HepG2 (cell line): ENCODE measurements at regions not wholly inside any gene's neighbourhood (a gene's known extent, or its start where the extent isn't known, plus 50 kb on each side); places are given as distances from the start of the nearest gene placed in this dataset.

Experiments used
- ATAC-seq: fragments of 200-7000 bp; cut with Tn5 transposase; 3 replicates; pipeline ENCODE4 v1.9.1; 2020; ENCODE audit warnings: mild to moderate bottlenecking, moderate library complexity
- BruUV-seq: library from RNA; stranded (reverse); fragments of 400-500 nt; replicated peaks from 2 replicates; lab custom pipeline; 2021; lab: Mats Ljungman, UMichigan
- CTCF ChIA-PET: fragments of 300-600 bp; formaldehyde crosslinking; extraction: SDS; loops from one replicate; lab custom pipeline; 2021; ENCODE audit warnings: low total read pairs, inconsistent platforms, low intra/inter-chr PET ratio; lab: Yijun Ruan, JAX
- POLR2A ChIA-PET: fragments of 350-600 bp; sonication (Branson Sonifier 250); formaldehyde crosslinking; loops from one replicate; lab custom pipeline; 2020; ENCODE audit warnings: antibody characterized with exemption, inconsistent platforms; lab: Yijun Ruan, JAX
- DNase-seq: peaks from one replicate; pipeline ENCODE4 v3.0.0-alpha.2; 2015; ENCODE audit warnings: low spot score
- FAIRE-seq: peaks from 3 replicates; lab custom pipeline; 2011; peaks lifted over from hg19 to GRCh38; lab: Jason Lieb, UNC
- H2AFZ ChIP-seq: one replicate; pipeline ENCODE4 v1.6.1; 2011; ENCODE audit warnings: low read length, inconsistent platforms
- H3K27ac ChIP-seq: fragments of 300-600 bp; 3 replicates; pipeline ENCODE4 v1.8.0; 2011; ENCODE audit warnings: mixed run types, mild to moderate bottlenecking, mixed read lengths, low read length, inconsistent platforms; ENCODE audit not compliant: insufficient read depth; ENCODE audit errors: extremely low read length
- H3K27me3 ChIP-seq, 2 experiments: fragments of 200-600 bp in 1 of 2; 2 replicates in 1 of 2; 3 replicates in 1 of 2; pipeline versions ENCODE4 v1.6.0 to v1.8.0; 2011; ENCODE audit warnings: low read length in 2 of 2, mild to moderate bottlenecking in 2 of 2, moderate library complexity in 2 of 2, inconsistent platforms in 1 of 2; ENCODE audit not compliant: insufficient read depth in 2 of 2, control insufficient read depth in 1 of 2
- H3K36me3 ChIP-seq, 2 experiments: fragments of 200-600 bp in 1 of 2; replicated peaks in 1 of 2; 2 replicates in 1 of 2; 3 replicates in 1 of 2; pipeline versions ENCODE4 v1.5.1 to v1.8.0; 2011; ENCODE audit warnings: low read length in 2 of 2, inconsistent platforms in 1 of 2; ENCODE audit not compliant: insufficient read depth in 2 of 2, control insufficient read depth in 1 of 2
- H3K4me1 ChIP-seq: 2 replicates; pipeline ENCODE4 v1.5.1; 2012; ENCODE audit warnings: low read length, inconsistent platforms; ENCODE audit not compliant: insufficient read depth
- H3K4me2 ChIP-seq: 2 replicates; pipeline ENCODE4 v1.6.0; 2011; ENCODE audit warnings: low read depth, low read length, inconsistent platforms
- H3K4me3 ChIP-seq, 3 experiments: fragments of 200-600 bp in 1 of 3; sonication (generic), shearing (Covaris generic) in 1 of 3; replicated peaks in 1 of 3; 2 replicates each; pipeline ENCODE4 v1.5.1; 2011 to 2016; ENCODE audit warnings: low read length in 3 of 3, inconsistent platforms in 2 of 3, low read depth in 2 of 3, mild to moderate bottlenecking in 2 of 3, control low read depth in 1 of 3, mixed read lengths in 1 of 3; ENCODE audit not compliant: insufficient read depth in 1 of 3
- H3K79me2 ChIP-seq: one replicate; pipeline ENCODE4 v1.6.1; 2011; ENCODE audit warnings: low read length, inconsistent platforms; ENCODE audit not compliant: insufficient read depth
- H3K9ac ChIP-seq: 2 replicates; pipeline ENCODE4 v1.6.0; 2011; ENCODE audit warnings: mild to moderate bottlenecking, low read depth, low read length, inconsistent platforms; ENCODE audit not compliant: insufficient read depth
- H3K9me3 ChIP-seq: 2 replicates; pipeline ENCODE4 v1.5.1; 2012; ENCODE audit warnings: mild to moderate bottlenecking, low read length
- H4K20me1 ChIP-seq: 2 replicates; pipeline ENCODE4 v1.6.0; 2011; ENCODE audit warnings: inconsistent platforms, mild to moderate bottlenecking, low read length, moderate library complexity; ENCODE audit not compliant: insufficient read depth
- CBX5 ChIP-seq: sonication (generic); formaldehyde crosslinking; IDR thresholded peaks from 2 replicates; pipeline ENCODE4 v1.4.0; 2020; ENCODE audit warnings: missing genetic modification reagents, borderline replicate concordance
- GABPA ChIP-seq, 2 experiments: IDR thresholded peaks; 2 replicates each; pipeline ENCODE4 v1.6.1; 2011 to 2016; ENCODE audit warnings: low read depth in 2 of 2, low read length in 1 of 2, missing biosample characterization in 1 of 2, missing genetic modification characterization in 1 of 2
- IRF2 ChIP-seq: IDR thresholded peaks from 2 replicates; pipeline ENCODE4 v1.6.1; 2018; ENCODE audit warnings: missing genetic modification reagents, missing compliant biosample characterization
- MEF2D ChIP-seq: sonication (generic); formaldehyde crosslinking; IDR thresholded peaks from 2 replicates; pipeline ENCODE4 v1.5.1; 2020; ENCODE audit warnings: mild to moderate bottlenecking, missing genetic modification reagents
- NCOA5 ChIP-seq: sonication (generic); formaldehyde crosslinking; IDR thresholded peaks from 2 replicates; pipeline ENCODE4 v1.4.0; 2020; ENCODE audit warnings: missing genetic modification reagents
- SRF ChIP-seq: IDR thresholded peaks from 2 replicates; pipeline ENCODE4 v1.6.1; 2011; ENCODE audit warnings: mild to moderate bottlenecking, low read depth, low read length, moderate library complexity
- STAG1 ChIP-seq: sonication (generic); formaldehyde crosslinking; IDR thresholded peaks from 2 replicates; pipeline ENCODE4 v1.4.0; 2020; ENCODE audit warnings: missing genetic modification reagents
- STAT5B ChIP-seq: sonication (generic); formaldehyde crosslinking; IDR thresholded peaks from 2 replicates; pipeline ENCODE4 v1.4.0; 2020; ENCODE audit warnings: missing genetic modification reagents
- ZFP82 ChIP-seq: sonication (generic); formaldehyde crosslinking; IDR thresholded peaks from 2 replicates; pipeline ENCODE4 v1.5.1; 2020; ENCODE audit warnings: mild to moderate bottlenecking, missing genetic modification reagents, borderline replicate concordance
- ZNF282 ChIP-seq: fragments of 450-650 bp; IDR thresholded peaks from 2 replicates; pipeline ENCODE4 v1.6.1; 2018; ENCODE audit not compliant: partially characterized antibody
- ZNF296 ChIP-seq: sonication (generic); formaldehyde crosslinking; conservative IDR thresholded peaks from 2 replicates; pipeline ENCODE4 v1.5.0; 2020; ENCODE audit warnings: mild to moderate bottlenecking, missing genetic modification reagents
- ZNF589 ChIP-seq: sonication (generic); formaldehyde crosslinking; conservative IDR thresholded peaks from 2 replicates; pipeline ENCODE4 v1.8.0; 2022; ENCODE audit warnings: mild to moderate bottlenecking, moderate library complexity, missing genetic modification reagents
- ZSCAN29 ChIP-seq: sonication (generic); formaldehyde crosslinking; conservative IDR thresholded peaks from 2 replicates; pipeline ENCODE4 v1.4.0; 2020; ENCODE audit warnings: mild to moderate bottlenecking, missing genetic modification reagents
- WGBS: methylation state at CpG from one replicate; pipeline ENCODE4 v1.1.6; 2017; ENCODE audit warnings: low lambda C conversion rate; 5-methylcytosine and 5-hydroxymethylcytosine counted together
- in situ Hi-C: cut with HindIII; loops from 2 replicates; pipeline ENCODE4 v1.10.0; 2017; ENCODE audit warnings: low pct_unique_long_range_greater_than_20kb; ENCODE audit not compliant: extremely low pct_ligation_motif_present
- intact Hi-C: fragments of 100-400 bp; cut with micrococcal nuclease; formaldehyde crosslinking; loops from one replicate; pipeline ENCODE4 v1.10.0; 2022; ENCODE audit not compliant: unreplicated experiment
- TF ChIP-seq, protein P1 (sequence below): sonication (generic); formaldehyde crosslinking; IDR thresholded peaks from 2 replicates; pipeline ENCODE4 v1.5.0; 2020; ENCODE audit warnings: mild to moderate bottlenecking, missing genetic modification reagents, moderate library complexity
- TF ChIP-seq, protein P2 (sequence below): sonication (generic); formaldehyde crosslinking; IDR thresholded peaks from 2 replicates; pipeline ENCODE4 v1.5.1; 2020; ENCODE audit warnings: missing genetic modification reagents, mild to moderate bottlenecking, borderline replicate concordance
- TF ChIP-seq, protein P3 (sequence below): sonication (generic); formaldehyde crosslinking; IDR thresholded peaks from 2 replicates; pipeline ENCODE4 v1.4.0; 2020; ENCODE audit warnings: missing genetic modification reagents

DNA sequence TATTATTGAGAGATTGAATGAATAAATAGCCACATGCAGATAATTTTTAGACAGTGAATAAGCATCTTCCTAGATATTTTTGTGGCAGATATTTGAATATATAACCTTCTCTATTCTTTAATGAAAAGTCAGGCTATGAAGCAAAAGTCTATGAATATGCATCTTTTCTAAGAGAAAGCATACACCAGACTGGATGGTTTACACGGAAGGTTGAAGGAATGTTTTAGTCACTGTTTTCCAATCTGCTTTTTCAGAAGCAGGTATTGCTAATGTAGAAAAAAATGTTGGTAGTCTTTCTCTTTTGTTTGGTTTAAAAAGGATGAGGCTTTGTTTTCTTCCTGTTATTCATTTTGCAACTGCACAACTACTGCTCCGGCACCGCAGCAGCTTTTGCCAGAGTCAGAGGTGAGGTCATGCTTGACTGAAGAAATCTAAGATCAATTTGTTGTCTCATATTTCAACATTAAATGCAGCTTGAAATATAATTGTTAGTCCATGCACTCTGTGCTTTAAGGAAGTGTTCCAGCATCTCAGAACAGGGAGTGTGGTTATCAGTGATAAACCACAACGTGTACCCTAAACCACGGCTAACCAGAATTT is 1540.8 kb upstream of the PIK3C3 start:
- Histone ChIP-seq H3K4me1 (no peaks in the 10 kb centered on the region), H3K9me3 (no peaks in the 10 kb centered on the region), H3K4me3 (no peak overlapping the region), H3K79me2 (no peaks in the 10 kb centered on the region), H3K27me3 (no peaks in the 10 kb centered on the region), H4K20me1 (no peaks in the 10 kb centered on the region), H3K27ac (no peak overlapping the region), H2AFZ (no peak overlapping the region), H3K36me3 (no peaks in the 10 kb centered on the region), H3K4me2 (no peak overlapping the region), H3K9ac (no peak overlapping the region)
- WGBS, result 2% methylated on average over 5 of the region's 5 CpGs
- no TSS peak for BruUV-seq
- TF ChIP-seq SRF (no peak), IRF2 (no peak), ZFP82 (CRISPR knock-in tag) (no peak), CBX5 (CRISPR knock-in tag) (no peak)
- in situ Hi-C loops, result no loop called here
- FAIRE-seq (no peak), ATAC-seq (no peak), DNase-seq (no peak)
- POLR2A ChIA-PET, result no interaction called here
- intact Hi-C loops, result no loop called here
- CTCF ChIA-PET, result no interaction called here

DNA sequence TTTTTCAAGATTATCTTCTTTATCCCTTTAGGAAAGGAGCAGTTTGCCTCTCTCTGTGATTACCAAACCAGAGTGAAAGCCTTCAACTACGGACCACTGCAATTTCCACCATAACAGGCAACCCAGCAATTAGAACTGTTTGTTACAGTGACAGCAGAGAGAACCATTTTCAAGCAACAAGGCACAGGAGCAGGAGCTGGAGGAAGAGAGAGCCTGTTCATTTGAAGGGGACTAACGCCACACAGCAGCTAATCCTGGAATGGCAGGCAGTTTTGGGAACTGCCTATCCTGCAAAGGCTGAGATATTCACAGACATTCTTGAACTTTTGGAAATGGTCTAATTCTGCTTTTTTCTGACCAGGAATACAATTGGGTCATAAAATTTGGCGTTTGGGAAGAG is 1541.9 kb upstream of the PIK3C3 start:
- BruUV-seq, result no TSS peak
- H3K27me3 ChIP-seq, result no peaks in the 10 kb centered on the region; a peak in 1 of 5 replicates
- no peak overlapping the region for H3K4me2 ChIP-seq
- H3K9ac ChIP-seq, result no peak overlapping the region
- H3K4me3 ChIP-seq, result no peak overlapping the region
- no peaks in the 10 kb centered on the region for H4K20me1 ChIP-seq
- no peaks in the 10 kb centered on the region for H3K36me3 ChIP-seq
- H2AFZ ChIP-seq, result no peak overlapping the region
- FAIRE-seq, result no peak
- ATAC-seq, result peak; percentile 52; the same call in 2 of the 3 replicates
- peak; percentile 2 for DNase-seq
- intact Hi-C loops (no loop called here), in situ Hi-C loops (no loop called here)
- ChIA-PET CTCF (no interaction called here), POLR2A (no interaction called here)
- H3K9me3 ChIP-seq, result no peaks in the 10 kb centered on the region
- no peaks in the 10 kb centered on the region for H3K79me2 ChIP-seq
- WGBS, result 1% methylated on average over 3 of the region's 3 CpGs
- H3K4me1 ChIP-seq, result no peaks in the 10 kb centered on the region
- H3K27ac ChIP-seq, result no peak overlapping the region
- TF ChIP-seq ZSCAN29 (CRISPR knock-in tag), result no peak
- peak; percentile 56 for TF ChIP-seq STAG1
- TF ChIP-seq, protein P1, sequence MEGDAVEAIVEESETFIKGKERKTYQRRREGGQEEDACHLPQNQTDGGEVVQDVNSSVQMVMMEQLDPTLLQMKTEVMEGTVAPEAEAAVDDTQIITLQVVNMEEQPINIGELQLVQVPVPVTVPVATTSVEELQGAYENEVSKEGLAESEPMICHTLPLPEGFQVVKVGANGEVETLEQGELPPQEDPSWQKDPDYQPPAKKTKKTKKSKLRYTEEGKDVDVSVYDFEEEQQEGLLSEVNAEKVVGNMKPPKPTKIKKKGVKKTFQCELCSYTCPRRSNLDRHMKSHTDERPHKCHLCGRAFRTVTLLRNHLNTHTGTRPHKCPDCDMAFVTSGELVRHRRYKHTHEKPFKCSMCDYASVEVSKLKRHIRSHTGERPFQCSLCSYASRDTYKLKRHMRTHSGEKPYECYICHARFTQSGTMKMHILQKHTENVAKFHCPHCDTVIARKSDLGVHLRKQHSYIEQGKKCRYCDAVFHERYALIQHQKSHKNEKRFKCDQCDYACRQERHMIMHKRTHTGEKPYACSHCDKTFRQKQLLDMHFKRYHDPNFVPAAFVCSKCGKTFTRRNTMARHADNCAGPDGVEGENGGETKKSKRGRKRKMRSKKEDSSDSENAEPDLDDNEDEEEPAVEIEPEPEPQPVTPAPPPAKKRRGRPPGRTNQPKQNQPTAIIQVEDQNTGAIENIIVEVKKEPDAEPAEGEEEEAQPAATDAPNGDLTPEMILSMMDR (CRISPR knock-in tag), result peak; percentile 55
- no peak for TF ChIP-seq ZNF589 (CRISPR knock-in tag)
- TF ChIP-seq MEF2D (CRISPR knock-in tag), result no peak
- TF ChIP-seq GABPA (IDR thresholded peaks at IDR 0.05; ENCODE audit: low read depth, low read length), result no peak
- TF ChIP-seq GABPA (CRISPR knock-in tag; IDR thresholded peaks at IDR 0.05; ENCODE audit: low read depth), result no peak
- no peak for TF ChIP-seq ZNF296 (CRISPR knock-in tag)
- no peak for TF ChIP-seq NCOA5 (CRISPR knock-in tag)
- TF ChIP-seq, protein P2, sequence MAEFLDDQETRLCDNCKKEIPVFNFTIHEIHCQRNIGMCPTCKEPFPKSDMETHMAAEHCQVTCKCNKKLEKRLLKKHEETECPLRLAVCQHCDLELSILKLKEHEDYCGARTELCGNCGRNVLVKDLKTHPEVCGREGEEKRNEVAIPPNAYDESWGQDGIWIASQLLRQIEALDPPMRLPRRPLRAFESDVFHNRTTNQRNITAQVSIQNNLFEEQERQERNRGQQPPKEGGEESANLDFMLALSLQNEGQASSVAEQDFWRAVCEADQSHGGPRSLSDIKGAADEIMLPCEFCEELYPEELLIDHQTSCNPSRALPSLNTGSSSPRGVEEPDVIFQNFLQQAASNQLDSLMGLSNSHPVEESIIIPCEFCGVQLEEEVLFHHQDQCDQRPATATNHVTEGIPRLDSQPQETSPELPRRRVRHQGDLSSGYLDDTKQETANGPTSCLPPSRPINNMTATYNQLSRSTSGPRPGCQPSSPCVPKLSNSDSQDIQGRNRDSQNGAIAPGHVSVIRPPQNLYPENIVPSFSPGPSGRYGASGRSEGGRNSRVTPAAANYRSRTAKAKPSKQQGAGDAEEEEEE (CRISPR knock-in tag), result no peak
- no peak for TF ChIP-seq STAT5B (CRISPR knock-in tag)
- TF ChIP-seq ZNF282, result no peak
- TF ChIP-seq, protein P3, sequence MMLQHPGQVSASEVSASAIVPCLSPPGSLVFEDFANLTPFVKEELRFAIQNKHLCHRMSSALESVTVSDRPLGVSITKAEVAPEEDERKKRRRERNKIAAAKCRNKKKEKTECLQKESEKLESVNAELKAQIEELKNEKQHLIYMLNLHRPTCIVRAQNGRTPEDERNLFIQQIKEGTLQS (CRISPR knock-in tag), result no peak
